HG02610 (cell line): ENCODE measurements at regions not wholly inside any gene's neighbourhood (a gene's known extent, or its start where the extent isn't known, plus 50 kb on each side); places are given as distances from the start of the nearest gene placed in this dataset.

Source experiments
- ATAC-seq: cut with Tn5 transposase; IDR thresholded peaks from one replicate; pipeline ENCODE4 v1.9.1; 2021; ENCODE audit warnings: mild to moderate bottlenecking, moderate library complexity; ENCODE audit not compliant: unreplicated experiment

GRCh38 chr12:125193376-125194152 lies 128.3 kb downstream of the AACS start:
- no peak for ATAC-seq

DNA sequence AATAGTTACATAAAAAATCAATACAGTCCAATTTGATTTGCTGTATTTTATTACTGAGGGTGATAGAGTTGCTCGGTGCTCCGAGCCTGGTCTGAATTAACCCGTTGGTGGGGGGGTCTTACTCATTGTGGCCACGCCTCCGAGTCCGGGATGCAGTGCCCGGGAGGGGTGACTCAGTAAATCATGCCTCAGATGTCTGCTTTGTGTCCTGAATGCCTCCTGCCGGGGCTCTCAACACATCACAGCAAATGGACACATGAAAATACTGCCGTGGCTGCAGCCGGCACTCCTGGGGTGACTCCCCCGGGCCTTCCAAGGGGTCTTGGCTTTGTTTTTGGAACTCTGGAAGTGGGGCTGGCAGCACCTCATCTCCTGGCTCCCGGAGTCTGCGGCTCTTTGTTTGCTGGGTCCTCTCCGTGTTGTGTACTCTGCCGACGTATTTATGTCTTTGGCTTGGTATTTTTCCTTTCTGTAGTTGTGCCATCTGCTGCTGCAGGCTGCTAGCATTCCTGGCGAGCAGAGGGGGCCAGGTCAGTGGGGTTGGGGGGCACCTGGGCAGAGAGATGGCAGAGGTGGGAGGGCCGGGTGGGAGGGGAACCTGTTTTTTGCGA lies 129.0 kb downstream of the AACS start:
- ATAC-seq, result no peak

- ATAC-seq, result no peak
Observed at GRCh38 chr12:125194987-125195386, 129.8 kb downstream of the AACS start.

DNA sequence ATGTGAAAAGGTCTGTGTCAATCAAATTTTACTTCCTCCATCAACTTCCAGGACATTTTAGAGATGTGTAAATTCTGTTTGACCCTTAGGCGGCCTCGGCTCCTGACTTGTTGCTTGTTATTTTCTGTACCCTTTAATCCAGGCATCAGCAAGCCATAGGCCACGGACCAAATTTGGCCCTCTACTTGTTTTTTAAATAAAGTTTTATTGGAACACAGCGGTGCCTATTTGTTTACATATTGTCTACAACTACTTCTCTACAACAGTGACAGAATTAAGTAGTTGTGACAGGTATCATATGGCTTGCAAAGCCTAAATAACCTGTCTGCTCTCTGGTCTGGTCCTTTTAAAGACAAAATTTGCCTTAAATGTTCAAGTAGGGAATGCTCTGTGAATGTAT lies 132.1 kb downstream of the AACS start:
- ATAC-seq, result no peak

- no peak for ATAC-seq
Observed at GRCh38 chr12:125198652-125199051, 133.4 kb downstream of the AACS start.

- no peak for ATAC-seq
Observed at GRCh38 chr12:125201090-125201489, 135.9 kb downstream of the AACS start.

DNA sequence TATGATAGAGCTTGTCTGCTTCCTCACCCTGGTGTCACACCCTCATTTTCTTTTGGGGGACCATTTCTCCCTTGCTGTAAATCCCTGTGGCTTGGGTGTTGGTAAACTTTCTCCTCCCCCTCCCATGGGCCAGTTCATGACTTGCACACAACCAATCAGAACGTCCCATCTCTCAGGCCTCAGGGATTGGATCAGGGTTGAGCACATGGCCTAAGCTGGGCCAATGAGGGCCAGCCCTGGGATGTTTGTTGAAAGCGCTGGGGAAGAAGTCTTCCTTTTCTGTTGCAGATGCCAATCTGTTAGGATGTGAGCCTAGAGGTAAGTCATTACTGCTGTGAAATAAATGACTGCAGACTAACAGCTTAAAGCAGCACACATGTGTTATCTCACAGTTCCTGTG lies 136.7 kb downstream of the AACS start:
- ATAC-seq, result no peak

DNA sequence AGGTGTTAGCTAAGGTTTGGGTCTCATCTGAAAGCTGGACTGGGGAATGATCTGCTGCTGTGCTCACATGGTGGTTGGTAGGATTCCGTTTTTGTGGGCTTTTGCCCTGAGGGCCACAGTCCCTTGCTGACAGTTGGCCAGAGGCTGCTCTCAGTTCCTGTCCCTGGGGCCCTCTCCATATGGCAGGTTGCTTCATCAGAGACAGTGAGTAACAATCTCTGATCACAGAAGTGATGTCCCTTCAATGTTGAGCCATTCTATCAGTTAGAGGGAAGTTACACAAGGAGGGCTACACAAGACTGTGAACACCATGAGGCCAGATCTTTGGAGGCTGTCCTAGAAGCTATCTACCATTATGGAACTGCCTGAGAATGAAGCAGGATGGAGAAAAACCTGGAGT lies 137.2 kb downstream of the AACS start:
- no peak for ATAC-seq

- ATAC-seq, result no peak
Observed at GRCh38 chr12:125203145-125203765, 138.0 kb downstream of the AACS start.

- no peak for ATAC-seq
Observed at GRCh38 chr12:125205386-125205785, 140.2 kb downstream of the AACS start.

- no peak for ATAC-seq
Observed at GRCh38 chr12:125206711-125207110, 141.5 kb downstream of the AACS start.

DNA sequence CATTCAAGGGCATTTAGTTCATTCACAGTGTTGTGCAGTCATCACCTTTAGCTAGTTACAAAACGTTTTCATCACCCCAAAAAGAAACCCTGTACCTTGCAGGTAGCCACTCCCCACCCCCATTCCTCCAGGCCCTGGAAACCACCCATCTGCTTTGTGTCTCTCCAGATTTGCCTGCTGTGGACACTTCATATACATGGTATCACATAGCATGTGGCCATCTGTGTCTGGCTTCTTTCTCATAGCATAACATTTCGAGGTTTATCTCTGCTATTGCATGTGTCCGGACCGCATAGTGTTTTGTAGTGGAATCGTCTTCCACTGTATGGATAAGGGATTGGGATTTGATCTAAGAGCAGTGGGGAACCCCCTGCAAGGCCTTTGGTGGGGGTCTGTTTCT lies 143.1 kb downstream of the AACS start:
- ATAC-seq, result no peak

DNA sequence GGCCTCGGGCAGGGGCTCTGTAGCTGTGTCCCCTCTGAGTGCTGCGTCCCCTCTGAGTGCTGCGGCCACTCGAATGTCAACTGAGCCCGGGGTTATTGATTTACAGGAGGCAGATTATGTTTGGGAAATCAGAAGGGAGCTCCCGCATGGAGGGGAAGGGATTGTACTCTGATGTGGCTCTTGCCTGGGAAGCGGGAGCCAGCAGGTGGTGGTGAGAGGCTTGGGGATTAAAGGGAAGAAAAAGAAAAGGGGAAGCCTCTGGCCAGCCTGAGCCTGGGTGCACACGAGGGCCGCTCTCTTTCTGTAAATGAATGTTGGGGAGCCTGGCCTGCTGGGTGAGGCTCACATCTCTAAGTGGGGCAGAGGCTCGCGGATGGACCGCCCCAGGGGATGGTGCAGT lies 143.7 kb downstream of the AACS start:
- ATAC-seq, result no peak

DNA sequence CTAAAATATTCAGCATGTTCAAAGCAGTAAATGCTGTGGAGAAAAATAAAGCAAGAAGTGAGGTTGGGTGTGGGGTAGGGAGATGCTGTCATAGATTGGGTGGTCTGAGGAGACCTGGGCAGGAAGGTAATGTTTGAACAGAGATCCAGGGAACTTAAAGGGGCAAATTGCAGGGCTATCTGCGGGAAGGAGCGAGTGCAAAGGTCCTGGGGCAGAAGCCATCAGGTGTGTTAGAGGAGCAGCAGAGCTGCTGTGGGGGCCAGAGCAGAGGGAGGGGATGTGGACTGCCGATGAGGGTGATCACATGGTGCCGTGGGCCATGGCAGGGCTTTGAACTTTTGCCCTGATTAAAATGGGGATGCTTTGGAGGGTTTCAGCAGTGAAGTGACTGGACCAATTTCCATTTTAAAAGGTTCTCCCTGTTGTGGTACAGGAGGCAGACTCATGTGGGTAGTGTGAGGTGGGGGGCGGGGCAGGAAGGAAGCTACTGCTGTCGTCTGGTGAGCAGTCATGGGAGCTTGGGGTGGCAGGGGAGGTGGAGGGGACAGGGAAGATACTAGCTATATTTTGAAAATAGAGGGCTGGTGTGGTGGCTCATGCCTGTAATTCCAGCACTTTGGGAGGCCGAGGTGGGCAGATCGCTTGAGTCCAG lies 145.0 kb downstream of the AACS start:
- ATAC-seq, result no peak

DNA sequence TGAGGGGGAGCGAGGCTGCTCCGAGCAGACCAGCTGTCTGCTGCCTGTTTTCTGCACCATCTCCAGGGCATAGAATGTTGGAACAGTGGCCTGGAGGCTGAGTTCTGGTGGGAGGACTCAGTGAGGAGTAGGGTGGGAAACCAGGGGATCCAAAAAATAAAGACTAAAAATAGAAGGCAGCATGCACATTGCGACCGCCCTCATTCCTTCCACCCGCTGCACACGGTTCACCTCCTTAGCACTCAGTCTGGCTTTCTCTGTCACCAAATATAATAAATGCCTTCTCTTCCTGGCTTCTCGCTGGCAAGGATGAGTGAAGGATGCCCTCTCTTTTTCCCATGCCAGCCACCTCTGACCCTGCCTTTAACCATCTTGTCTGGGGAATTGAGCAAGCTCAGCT lies 146.2 kb downstream of the AACS start:
- ATAC-seq, result no peak

GRCh38 chr12:125214289-125214688 lies 149.1 kb downstream of the AACS start:
- no peak for ATAC-seq

GRCh38 chr12:125216756-125217155 lies 151.5 kb downstream of the AACS start:
- ATAC-seq, result no peak

- ATAC-seq, result no peak
Observed at GRCh38 chr12:125217308-125217707, 152.1 kb downstream of the AACS start.

DNA sequence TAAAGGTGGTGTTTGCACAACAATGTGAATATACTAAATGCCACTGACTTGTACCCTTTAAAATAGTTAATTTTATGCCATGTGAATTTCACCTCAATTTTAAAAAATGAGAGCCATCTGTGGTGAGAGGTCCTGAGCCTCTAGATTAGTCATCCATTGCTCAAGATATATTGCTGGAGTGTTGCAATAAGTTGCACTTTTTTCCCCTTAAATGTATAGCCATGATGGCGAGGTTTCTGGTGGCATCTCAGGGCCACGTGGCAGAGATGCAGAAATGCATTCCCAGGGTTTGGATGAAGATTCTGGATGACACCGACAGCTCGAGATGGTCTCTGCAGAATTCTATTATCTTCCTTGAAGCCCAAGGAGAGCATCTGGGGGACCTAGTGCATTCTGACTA lies 153.7 kb downstream of the AACS start:
- ATAC-seq, result no peak

GRCh38 chr12:125220404-125221273 lies 155.4 kb downstream of the AACS start:
- ATAC-seq, result no peak

- no peak for ATAC-seq
Observed at GRCh38 chr12:125221602-125222001, 156.4 kb downstream of the AACS start.
